Mesothelial cell of epicardium (in vitro differentiated cells): ENCODE measurements at regions not wholly inside any gene's neighbourhood (a gene's known extent, or its start where the extent isn't known, plus 50 kb on each side); places are given as distances from the start of the nearest gene placed in this dataset.

ENCODE experiments used
- DNase-seq, 2 experiments: peaks; one replicate each; pipeline ENCODE4 v3.0.0; 2021; ENCODE audit warnings: low spot score in 2 of 2; ENCODE audit not compliant: unreplicated experiment in 2 of 2
- H3K27ac Mint-ChIP-seq: 2 replicates; pipeline ENCODE4 v1.8.0; 2021; ENCODE audit warnings: mixed read lengths
- H3K27me3 Mint-ChIP-seq: 2 replicates; pipeline ENCODE4 v1.8.0; 2021; ENCODE audit warnings: low read depth, mixed read lengths
- H3K36me3 Mint-ChIP-seq: 2 replicates; pipeline ENCODE4 v1.8.0; 2021; ENCODE audit warnings: mixed read lengths
- H3K4me1 Mint-ChIP-seq: 2 replicates; pipeline ENCODE4 v1.8.0; 2021; ENCODE audit warnings: mixed read lengths
- H3K4me3 Mint-ChIP-seq: 2 replicates; pipeline ENCODE4 v1.8.0; 2021; ENCODE audit warnings: mild to moderate bottlenecking, moderate library complexity, mixed read lengths
- H3K9me3 Mint-ChIP-seq: 2 replicates; pipeline ENCODE4 v1.8.0; 2021; ENCODE audit warnings: mixed read lengths
- CTCF ChIP-seq: fragments of 200-600 bp; sonication (generic); IDR thresholded peaks from one replicate; pipeline ENCODE4 v1.5.0; 2021; ENCODE audit warnings: antibody characterized with exemption; ENCODE audit not compliant: unreplicated experiment

DNA sequence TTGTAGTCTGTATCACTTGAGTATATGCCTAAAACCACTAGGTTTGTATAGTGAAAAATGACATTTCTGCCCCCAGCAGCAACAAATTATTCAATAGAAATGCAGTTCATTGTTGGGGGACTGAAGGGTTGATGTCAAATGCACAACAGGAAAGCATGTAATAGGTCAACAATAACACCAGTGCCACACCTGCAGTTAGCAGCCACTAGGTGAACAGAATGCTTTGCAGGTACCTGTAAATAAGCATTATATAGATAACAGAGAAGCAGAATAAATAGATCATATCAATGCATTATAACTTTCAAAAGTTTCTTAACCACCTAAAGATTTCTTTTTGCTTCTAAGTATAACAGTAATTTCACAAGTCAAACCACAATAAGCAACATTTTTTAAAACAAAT is 435.9 kb upstream of the DMAC1 start:
- H3K36me3 Mint-ChIP-seq, result no peaks in the 10 kb centered on the region
- TF ChIP-seq CTCF, result no peak
- no peaks in the 10 kb centered on the region for H3K4me1 Mint-ChIP-seq
- no peak for DNase-seq
- H3K27me3 Mint-ChIP-seq, result peaks cover 10% of the 10 kb centered on the region
- H3K27ac Mint-ChIP-seq, result no peak overlapping the region
- H3K4me3 Mint-ChIP-seq, result no peak overlapping the region
- H3K9me3 Mint-ChIP-seq, result no peaks in the 10 kb centered on the region

GRCh38 chr9:8234316-8234715 is 434.7 kb upstream of the DMAC1 start:
- Mint-ChIP-seq H3K27ac (no peak overlapping the region), H3K36me3 (no peaks in the 10 kb centered on the region), H3K9me3 (no peaks in the 10 kb centered on the region), H3K4me3 (no peak overlapping the region), H3K4me1 (no peaks in the 10 kb centered on the region), H3K27me3 (peaks cover 10% of the 10 kb centered on the region)
- DNase-seq, result no peak
- TF ChIP-seq CTCF, result no peak

DNA sequence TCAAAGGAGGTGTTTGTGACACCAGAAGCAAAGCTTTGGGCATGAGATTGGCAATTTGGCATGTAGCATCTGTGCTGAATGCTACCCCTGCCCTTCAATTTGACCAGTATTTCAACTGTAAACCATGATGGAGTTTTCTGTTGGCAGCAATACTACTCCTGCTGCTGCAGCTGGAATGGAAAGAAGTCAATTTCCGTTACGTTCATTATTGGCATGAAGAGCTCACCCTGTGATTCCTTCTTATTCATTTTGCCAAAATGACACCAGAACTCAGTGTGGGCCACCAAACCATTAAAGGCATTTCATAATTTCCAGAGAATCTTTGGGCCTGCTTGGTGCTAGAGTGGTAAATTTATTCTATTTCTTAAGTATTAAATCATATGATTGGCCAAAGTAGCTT is 433.1 kb upstream of the DMAC1 start:
- no peak overlapping the region for H3K27ac Mint-ChIP-seq
- no peaks in the 10 kb centered on the region for H3K36me3 Mint-ChIP-seq
- H3K27me3 Mint-ChIP-seq, result peaks cover 9% of the 10 kb centered on the region
- no peak for DNase-seq
- no peaks in the 10 kb centered on the region for H3K4me1 Mint-ChIP-seq
- no peaks in the 10 kb centered on the region for H3K9me3 Mint-ChIP-seq
- H3K4me3 Mint-ChIP-seq, result no peak overlapping the region
- TF ChIP-seq CTCF, result no peak

GRCh38 chr9:8229226-8229625 is 429.6 kb upstream of the DMAC1 start:
- peaks cover 2% of the 10 kb centered on the region for H3K4me1 Mint-ChIP-seq
- no peaks in the 10 kb centered on the region for H3K9me3 Mint-ChIP-seq
- H3K36me3 Mint-ChIP-seq, result no peaks in the 10 kb centered on the region
- no peak overlapping the region for H3K4me3 Mint-ChIP-seq
- TF ChIP-seq CTCF, result no peak
- no peak for DNase-seq
- H3K27me3 Mint-ChIP-seq, result peaks cover 2% of the 10 kb centered on the region
- no peak overlapping the region for H3K27ac Mint-ChIP-seq

DNA sequence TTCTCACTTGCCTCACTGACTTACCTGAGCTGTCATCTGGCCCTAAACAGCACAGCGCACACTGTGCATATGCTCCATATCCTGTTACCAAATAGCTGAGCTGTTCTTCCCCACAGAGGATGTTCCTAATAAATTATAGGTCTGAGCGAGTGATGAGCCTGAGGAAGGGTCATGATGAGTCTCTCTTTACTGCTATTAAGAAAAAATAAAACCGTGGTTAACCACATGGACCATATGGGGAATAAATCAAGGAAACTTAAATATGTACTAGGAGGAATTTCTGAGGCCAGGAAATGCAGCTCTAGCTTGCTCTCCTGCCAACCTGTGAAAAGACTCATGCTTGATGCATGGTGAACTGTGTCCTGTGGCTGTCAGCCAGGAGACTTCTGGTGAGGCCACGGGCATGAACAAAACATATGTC is 424.8 kb upstream of the DMAC1 start:
- Mint-ChIP-seq H3K27ac (no peak overlapping the region), H3K27me3 (no peaks in the 10 kb centered on the region), H3K4me3 (no peak overlapping the region), H3K36me3 (no peaks in the 10 kb centered on the region), H3K9me3 (no peaks in the 10 kb centered on the region), H3K4me1 (peaks cover 6% of the 10 kb centered on the region)
- TF ChIP-seq CTCF, result no peak
- DNase-seq, result no peak

DNA sequence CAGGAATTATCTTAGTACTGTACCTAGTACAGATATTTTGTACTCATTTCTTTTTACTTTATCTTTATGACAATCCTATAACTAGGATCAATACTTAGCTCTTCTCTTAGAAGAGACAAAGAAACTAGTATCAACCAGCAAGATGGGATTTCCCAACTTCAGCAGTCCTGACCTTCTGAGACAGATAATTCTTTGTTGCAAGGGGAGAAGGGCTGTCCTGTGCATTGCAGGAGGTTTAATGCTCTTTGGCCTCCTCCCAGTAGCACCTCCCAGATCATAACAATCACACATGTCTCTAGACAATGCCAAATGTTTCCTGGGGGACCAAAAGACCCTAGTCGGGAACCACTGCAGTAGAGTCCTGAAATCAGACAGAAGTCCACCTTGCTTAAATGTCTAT is 424.3 kb upstream of the DMAC1 start:
- no peaks in the 10 kb centered on the region for H3K9me3 Mint-ChIP-seq

More for the DNA sequence above, 424.3 kb upstream of the DMAC1 start:
- no peak for DNase-seq
- no peaks in the 10 kb centered on the region for H3K27me3 Mint-ChIP-seq
- peaks cover 6% of the 10 kb centered on the region for H3K4me1 Mint-ChIP-seq
- no peak overlapping the region for H3K4me3 Mint-ChIP-seq
- H3K27ac Mint-ChIP-seq, result no peak overlapping the region
- no peaks in the 10 kb centered on the region for H3K36me3 Mint-ChIP-seq
- no peak for TF ChIP-seq CTCF
